Kidney (tissue), 13 donors: ENCODE measurements at regions not wholly inside any gene's neighbourhood (a gene's known extent, or its start where the extent isn't known, plus 50 kb on each side); places are given as distances from the start of the nearest gene placed in this dataset.

Source experiments
- DNase-seq, 5 donors: peaks; one replicate each; pipeline ENCODE4 v3.0.0-alpha.2; 2013 to 2020
- FAIRE-seq: peaks from 2 replicates; lab custom pipeline; 2012; peaks lifted over from hg19 to GRCh38; lab: Jason Lieb, UNC
- H3K27ac ChIP-seq, 2 donors: one replicate each; pipeline ENCODE4 v1.7.0; 2013; ENCODE audit warnings: low read depth in 2 of 2, low read length in 2 of 2, inconsistent platforms in 1 of 2
- H3K27me3 ChIP-seq: one replicate; pipeline ENCODE4 v1.7.1; 2013; ENCODE audit warnings: low read length, inconsistent platforms; ENCODE audit not compliant: control insufficient read depth, insufficient read depth
- H3K36me3 ChIP-seq, 3 donors: one replicate each; pipeline versions ENCODE4 v1.7.0 to v1.7.1; 2013; ENCODE audit warnings: low read length in 3 of 3, control low read depth in 1 of 3, inconsistent platforms in 1 of 3; ENCODE audit not compliant: insufficient read depth in 3 of 3, control insufficient read depth in 2 of 3
- H3K4me1 ChIP-seq, 3 donors: one replicate each; pipeline versions ENCODE4 v1.7.0 to v1.7.1; 2013; ENCODE audit warnings: low read length in 3 of 3, inconsistent platforms in 1 of 3, low read depth in 1 of 3; ENCODE audit not compliant: control insufficient read depth in 2 of 3, insufficient read depth in 2 of 3
- H3K4me3 ChIP-seq, 3 donors: one replicate each; pipeline versions ENCODE4 v1.7.0 to v1.8.1; 2013; ENCODE audit warnings: low read length in 3 of 3, control low read depth in 1 of 3, inconsistent platforms in 1 of 3
- H3K9ac ChIP-seq, 3 donors: one replicate each; pipeline versions ENCODE4 v1.7.0 to v1.7.1; 2013; ENCODE audit warnings: low read length in 3 of 3, control low read depth in 1 of 3, inconsistent platforms in 1 of 3
- H3K9me3 ChIP-seq, 3 donors: one replicate each; pipeline versions ENCODE4 v1.7.0 to v1.7.1; 2013; ENCODE audit warnings: low read length in 3 of 3, control low read depth in 1 of 3, inconsistent platforms in 1 of 3; ENCODE audit not compliant: control insufficient read depth in 2 of 3, insufficient read depth in 1 of 3
- intact Hi-C: fragments of 100-400 bp; cut with DNase I; formaldehyde crosslinking; loops from one replicate; pipeline ENCODE4 v1.11.1; 2022
- TF ChIP-seq, protein P1 (sequence below): IDR thresholded peaks from 3 replicates; pipeline ENCODE4 v1.5.1; 2012; ENCODE audit warnings: mild to moderate bottlenecking, moderate library complexity, borderline replicate concordance; ENCODE audit not compliant: insufficient read depth; ENCODE audit errors: extremely low read depth
- donor health status: control.
- donor health status: control.
- donor health status: control.
- donor health status: control.
- donor health status: control.
- donor health status: DM: yes; HTN: yes; CAD: no.
- donor health status: Normal renal cell carcinoma (clear cell type).

DNA sequence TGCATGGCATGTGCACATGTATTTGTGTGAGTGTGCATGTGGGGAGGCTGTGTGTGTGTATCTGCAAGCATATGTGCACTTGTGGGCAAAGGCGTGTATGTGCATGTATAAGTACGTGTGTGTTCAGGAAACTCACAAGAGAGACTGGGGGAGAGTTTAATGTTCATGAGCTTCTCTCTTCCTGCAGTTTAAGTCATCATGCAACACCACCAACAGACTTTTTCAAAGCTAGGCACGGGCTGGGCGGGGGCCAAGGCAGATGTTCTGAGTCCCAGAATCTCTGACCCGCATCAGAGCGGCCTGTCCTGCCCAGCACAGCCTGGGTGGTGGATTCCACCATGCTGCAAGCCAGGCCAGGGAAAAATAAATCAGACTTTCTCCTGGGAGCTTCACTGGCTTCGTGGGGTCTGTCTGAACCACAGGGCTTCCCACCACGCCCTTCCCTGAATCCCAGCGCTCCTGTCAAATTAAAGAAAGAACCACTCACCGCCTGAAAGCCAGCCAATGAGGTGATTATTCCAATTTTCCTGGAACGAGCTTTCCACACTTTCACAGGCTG lies 75.7 kb downstream of the PITPNM2 start:
- no peak for DNase-seq
- Histone ChIP-seq H3K4me3 (no peak overlapping the region), H3K27me3 (no peaks in the 10 kb centered on the region), H3K9me3 (no peaks in the 10 kb centered on the region), H3K9ac (no peak overlapping the region), H3K4me1 (peaks cover 0 to 49% (median 13%) of the 10 kb centered on the region in 3 donors), H3K27ac (peak overlapping the region in 1 of 2 donors; percentile 38), H3K36me3 (no peaks in the 10 kb centered on the region)
- TF ChIP-seq, protein P1, sequence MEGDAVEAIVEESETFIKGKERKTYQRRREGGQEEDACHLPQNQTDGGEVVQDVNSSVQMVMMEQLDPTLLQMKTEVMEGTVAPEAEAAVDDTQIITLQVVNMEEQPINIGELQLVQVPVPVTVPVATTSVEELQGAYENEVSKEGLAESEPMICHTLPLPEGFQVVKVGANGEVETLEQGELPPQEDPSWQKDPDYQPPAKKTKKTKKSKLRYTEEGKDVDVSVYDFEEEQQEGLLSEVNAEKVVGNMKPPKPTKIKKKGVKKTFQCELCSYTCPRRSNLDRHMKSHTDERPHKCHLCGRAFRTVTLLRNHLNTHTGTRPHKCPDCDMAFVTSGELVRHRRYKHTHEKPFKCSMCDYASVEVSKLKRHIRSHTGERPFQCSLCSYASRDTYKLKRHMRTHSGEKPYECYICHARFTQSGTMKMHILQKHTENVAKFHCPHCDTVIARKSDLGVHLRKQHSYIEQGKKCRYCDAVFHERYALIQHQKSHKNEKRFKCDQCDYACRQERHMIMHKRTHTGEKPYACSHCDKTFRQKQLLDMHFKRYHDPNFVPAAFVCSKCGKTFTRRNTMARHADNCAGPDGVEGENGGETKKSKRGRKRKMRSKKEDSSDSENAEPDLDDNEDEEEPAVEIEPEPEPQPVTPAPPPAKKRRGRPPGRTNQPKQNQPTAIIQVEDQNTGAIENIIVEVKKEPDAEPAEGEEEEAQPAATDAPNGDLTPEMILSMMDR = no peak
- intact Hi-C loops = no loop called here
- no peak for FAIRE-seq

DNA sequence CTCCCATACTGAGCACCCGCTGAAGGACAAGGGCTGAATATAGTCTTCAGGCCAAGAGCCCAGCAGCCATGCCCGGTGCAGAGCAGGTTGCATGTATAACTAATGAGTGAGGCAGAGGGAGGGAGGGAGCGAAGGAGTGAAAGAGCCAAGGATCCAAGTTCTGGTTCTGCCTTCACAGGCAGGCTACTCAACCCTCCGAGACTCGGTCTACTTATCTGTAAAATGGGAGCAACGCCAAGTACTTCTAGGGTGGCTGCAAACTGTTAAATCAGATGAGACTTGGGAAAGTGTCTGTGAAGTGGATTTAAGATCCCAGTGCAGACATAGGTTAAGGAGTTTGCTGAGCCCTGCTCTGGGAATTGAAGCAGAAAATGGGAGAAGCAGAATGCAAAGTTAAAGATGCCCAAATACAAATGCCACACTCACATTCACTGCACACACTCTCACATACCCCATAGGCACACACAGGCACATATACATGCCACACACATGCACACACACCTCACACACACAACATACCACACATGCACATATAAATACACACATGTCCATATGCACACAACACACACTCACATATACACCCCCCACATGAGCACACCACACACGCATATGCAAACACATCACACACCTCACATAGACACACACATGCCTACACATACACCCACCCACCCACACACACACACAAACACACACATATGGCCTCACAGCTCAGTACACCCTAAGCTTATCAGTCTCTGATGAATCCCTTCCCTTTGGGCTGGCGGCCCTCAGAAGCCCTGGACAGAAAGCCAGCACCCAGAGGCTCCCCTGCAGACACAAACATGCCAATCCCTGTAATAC lies 76.7 kb downstream of the PITPNM2 start:
- H3K9me3 ChIP-seq = no peaks in the 10 kb centered on the region
- no peak overlapping the region for H3K4me3 ChIP-seq
- FAIRE-seq = no peak
- no peak overlapping the region for H3K9ac ChIP-seq
- H3K36me3 ChIP-seq = no peaks in the 10 kb centered on the region
- H3K27me3 ChIP-seq = no peaks in the 10 kb centered on the region
- no peak overlapping the region for H3K27ac ChIP-seq
- no peak for DNase-seq
- peaks cover 0 to 57% (median 19%) of the 10 kb centered on the region in 3 donors for H3K4me1 ChIP-seq
- TF ChIP-seq, protein P1 = no peak
- intact Hi-C loops = no loop called here

DNA sequence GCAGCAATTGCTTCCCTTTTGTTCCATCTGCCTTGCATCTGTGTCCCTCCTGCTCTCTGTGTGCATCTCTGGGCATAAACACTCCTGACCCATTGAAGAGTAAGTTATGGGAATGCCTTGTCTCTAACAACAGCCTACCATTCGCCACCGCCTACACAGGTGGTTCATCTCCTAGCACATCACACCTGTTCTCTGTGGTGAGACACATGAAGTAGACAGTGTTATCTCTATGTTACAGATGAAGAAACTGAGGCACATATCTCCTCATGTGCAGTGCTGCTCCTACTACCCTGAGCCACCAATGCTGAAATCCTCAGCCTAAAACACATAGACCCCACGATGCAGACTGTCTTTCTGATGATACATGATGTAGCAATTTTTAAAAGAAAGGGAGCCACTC lies 77.6 kb downstream of the PITPNM2 start:
- DNase-seq = peak in 1 of 5 donors; percentile 12
- Histone ChIP-seq H3K4me1 (peaks cover 0 to 57% (median 19%) of the 10 kb centered on the region in 3 donors), H3K27ac (no peak overlapping the region), H3K36me3 (no peaks in the 10 kb centered on the region), H3K4me3 (no peak overlapping the region), H3K27me3 (no peaks in the 10 kb centered on the region), H3K9me3 (no peaks in the 10 kb centered on the region), H3K9ac (no peak overlapping the region)
- TF ChIP-seq, protein P1 = no peak
- intact Hi-C loops = no loop called here
- no peak for FAIRE-seq
